ENCODE measurements at regions not wholly inside any gene's neighbourhood (a gene's known extent, or its start where the extent isn't known, plus 50 kb on each side); places are given as distances from the start of the nearest gene placed in this dataset.
"Not testable (repeated sequence)": the region's sequence is repeated elsewhere in the genome, so short reads cannot be mapped to it uniquely, and the experiment has no call there.

GRCh38 chr6:163698086-163698485, 283.6 kb downstream of the QKI start:
- Histone ChIP-seq H3K4me3 (no peak overlapping the region), H3K9me3 (no peaks in the 10 kb centered on the region), H3K4me1 (no peaks in the 10 kb centered on the region), H3K27me3 (peaks cover 3% of the 10 kb centered on the region), H3K27ac (no peak overlapping the region), H3K36me3 (no peaks in the 10 kb centered on the region)
- WGBS, 2 donors (ENCODE audit: low coverage in 1 of 2) = 67 to 91% methylated on average over 1 to 3 of the region's 3 CpGs
- no peak for ATAC-seq
- no peak for TF ChIP-seq EP300 (IDR thresholded peaks at IDR 0.05)
- TF ChIP-seq CTCF (IDR thresholded peaks at IDR 0.05) = no peak
- no peak for TF ChIP-seq POLR2A (IDR thresholded peaks at IDR 0.05)
- TF ChIP-seq POLR2AphosphoS5 (IDR thresholded peaks at IDR 0.05) = no peak

- H3K9me3 ChIP-seq, H3K27ac ChIP-seq, H3K4me1 ChIP-seq, ATAC-seq, H3K36me3 ChIP-seq, H3K27me3 ChIP-seq, H3K4me3 ChIP-seq: not testable (repeated sequence)
- WGBS, 2 donors (ENCODE audit: low coverage in 1 of 2) = 88 to 89% methylated on average over 3 to 4 of the region's 4 CpGs
Measured at GRCh38 chr6:163696311-163696710, 281.8 kb downstream of the QKI start.

- Histone ChIP-seq H3K27ac (no peak overlapping the region), H3K4me1 (no peaks in the 10 kb centered on the region), H3K9me3 (no peaks in the 10 kb centered on the region), H3K4me3 (no peak overlapping the region), H3K36me3 (no peaks in the 10 kb centered on the region), H3K27me3 (peaks cover 3% of the 10 kb centered on the region)
- no peak for ATAC-seq
- 49 to 64% methylated on average over 4 to 7 of the region's 8 CpGs for WGBS, 2 donors (ENCODE audit: low coverage in 1 of 2)
- TF ChIP-seq POLR2A (IDR thresholded peaks at IDR 0.05) (no peak), EP300 (IDR thresholded peaks at IDR 0.05) (no peak), CTCF (IDR thresholded peaks at IDR 0.05) (no peak), POLR2AphosphoS5 (IDR thresholded peaks at IDR 0.05) (no peak)
Measured at GRCh38 chr6:163695414-163695864, 280.9 kb downstream of the QKI start.

- Histone ChIP-seq H3K4me3 (no peak overlapping the region), H3K4me1 (no peaks in the 10 kb centered on the region), H3K9me3 (no peaks in the 10 kb centered on the region), H3K36me3 (no peaks in the 10 kb centered on the region), H3K27ac (no peak overlapping the region), H3K27me3 (peaks cover 3% of the 10 kb centered on the region)
- no peak for ATAC-seq
- TF ChIP-seq EP300 (IDR thresholded peaks at IDR 0.05) (no peak), CTCF (IDR thresholded peaks at IDR 0.05) (no peak), POLR2AphosphoS5 (IDR thresholded peaks at IDR 0.05) (no peak), POLR2A (IDR thresholded peaks at IDR 0.05) (no peak)
- WGBS, 2 donors (ENCODE audit: low coverage in 1 of 2) = 68% methylated on average over 5 of the region's 6 CpGs; no CpG with 5 or more reads in 1 of the 2 donors
Measured at GRCh38 chr6:163694988-163695398, 280.5 kb downstream of the QKI start.

- no peak for ATAC-seq
- no peaks in the 10 kb centered on the region for H3K4me1 ChIP-seq
- H3K27ac ChIP-seq = no peak overlapping the region
Measured at GRCh38 chr6:163694072-163694471, 279.6 kb downstream of the QKI start.

More at GRCh38 chr6:163694072-163694471, 279.6 kb downstream of the QKI start:
- no peak for TF ChIP-seq POLR2AphosphoS5 (IDR thresholded peaks at IDR 0.05)
- TF ChIP-seq EP300 (IDR thresholded peaks at IDR 0.05) = no peak
- TF ChIP-seq POLR2A (IDR thresholded peaks at IDR 0.05) = no peak
- TF ChIP-seq CTCF (IDR thresholded peaks at IDR 0.05) = no peak
- peaks cover 3% of the 10 kb centered on the region for H3K27me3 ChIP-seq
- H3K4me3 ChIP-seq = no peak overlapping the region
- no peaks in the 10 kb centered on the region for H3K36me3 ChIP-seq
- WGBS, 2 donors (ENCODE audit: low coverage in 1 of 2) = 50 to 84% methylated on average over 1 to 2 of the region's 3 CpGs
- H3K9me3 ChIP-seq = no peaks in the 10 kb centered on the region
